Heart left ventricle (tissue), 16 donors: ENCODE measurements at regions not wholly inside any gene's neighbourhood (a gene's known extent, or its start where the extent isn't known, plus 50 kb on each side); places are given as distances from the start of the nearest gene placed in this dataset.

Source experiments
- ATAC-seq, 4 donors: fragments of 200-7000 bp; cut with Tn5 transposase; one replicate each; pipeline ENCODE4 v1.9.1; 2020 to 2022; ENCODE audit warnings: moderate library complexity in 4 of 4, mild to moderate bottlenecking in 3 of 4, moderate number of reproducible peaks in 1 of 4
- DNase-seq, 5 donors: peaks; one replicate each; pipeline ENCODE4 v3.0.0-alpha.2; 2020
- H3K27ac ChIP-seq, 12 donors: fragments of 200-600 bp; sonication (generic) in 4 of 12; one replicate each; pipeline versions ENCODE4 v1.5.0 to v1.8.0; 2016 to 2022; ENCODE audit warnings: mild to moderate bottlenecking in 2 of 12
- H3K27me3 ChIP-seq, 9 donors: fragments of 200-600 bp; sonication (generic) in 2 of 9; one replicate each; pipeline versions ENCODE4 v1.5.1 to v1.8.0; 2016 to 2022; ENCODE audit warnings: mild to moderate bottlenecking in 3 of 9
- H3K36me3 ChIP-seq, 9 donors: fragments of 200-600 bp; sonication (generic) in 2 of 9; one replicate each; pipeline versions ENCODE4 v1.5.0 to v1.8.0; 2018 to 2022; ENCODE audit warnings: mild to moderate bottlenecking in 2 of 9
- H3K4me1 ChIP-seq, 12 donors: fragments of 200-600 bp; sonication (generic) in 4 of 12; one replicate each; pipeline versions ENCODE4 v1.5.0 to v1.8.0; 2016 to 2022; ENCODE audit warnings: mild to moderate bottlenecking in 3 of 12
- H3K4me3 ChIP-seq, 12 donors: fragments of 200-600 bp; sonication (generic) in 4 of 12; one replicate each; pipeline versions ENCODE4 v1.5.0 to v1.8.0; 2017 to 2022; ENCODE audit warnings: mild to moderate bottlenecking in 9 of 12, moderate library complexity in 4 of 12
- H3K9me3 ChIP-seq, 12 donors: fragments of 200-600 bp; sonication (generic) in 4 of 12; one replicate each; pipeline versions ENCODE4 v1.5.0 to v1.8.0; 2016 to 2022; ENCODE audit warnings: mild to moderate bottlenecking in 1 of 12
- POLR2A ChIP-seq, 2 donors: fragments of 450-650 bp; IDR thresholded peaks; one replicate each; pipeline ENCODE4 v1.6.1; 2017; ENCODE audit warnings: antibody characterized with exemption in 2 of 2, mild to moderate bottlenecking in 2 of 2, moderate library complexity in 2 of 2
- WGBS, 4 donors: extraction: QIAGEN DNeasy Blood & Tissue Kit in 2 of 4; methylation state at CpG; one replicate each; pipeline versions ENCODE4 v1.1.5 to v1.1.7; 2013 to 2018; 5-methylcytosine and 5-hydroxymethylcytosine counted together
- intact Hi-C, 10 donors: fragments of 100-400 bp; cut with DNase I; formaldehyde crosslinking; loops; one replicate each; pipeline versions ENCODE4 v1.11.1 to v1.14.2; 2022
- TF ChIP-seq, protein P1 (sequence below), 12 donors: fragments of 200-600 bp; sonication (generic) in 4 of 12; IDR thresholded peaks; one replicate each; pipeline versions ENCODE4 v1.5.0 to v1.8.0; 2018 to 2022; ENCODE audit warnings: antibody characterized with exemption in 12 of 12, mild to moderate bottlenecking in 5 of 12
- donor health status: ischemic (EF 13 %, LVEDD 7.1; RV severe dilation, severe dysfunction).
- donor health status: healthy with polysubstance abuse.
- donor health status: DM: no; HTN: yes; CAD: no.
- donor health status: DM: no; HTN: no; CAD: no.
- donor health status: ischemic (EF 25% LVEDD 6.9; RV normal size, moderate dysfunction).
- donor health status: ischemic (EF 25% LVEDD 5.7; RV mildly dilated, moderate dysfunction).
- donor health status: healthy.
- donor health status: DM: yes; HTN: yes; CAD: no.
- donor health status: ischemic (EF 35%, LVEDD 5.7; RV mildly dilated, moderate dysfunction).
- donor health status: nonischemic (EF 11% LVEDD 7.7; RV severe dilation, severe dysfunction).
- donor health status: DM: yes; HTN: yes; CAD: no.
- donor health status: PGD.
- donor health status: ischemic (EF 29% LVEDD 5.4; RV normal size, mild dysfunction).
- donor health status: nonischemic (EF 23%, LVEDD 6.1; RV moderate dilation, normal function).

- no peaks in the 10 kb centered on the region for H3K27me3 ChIP-seq
- no peak for TF ChIP-seq POLR2A (IDR thresholded peaks at IDR 0.05)
- TF ChIP-seq, protein P1, sequence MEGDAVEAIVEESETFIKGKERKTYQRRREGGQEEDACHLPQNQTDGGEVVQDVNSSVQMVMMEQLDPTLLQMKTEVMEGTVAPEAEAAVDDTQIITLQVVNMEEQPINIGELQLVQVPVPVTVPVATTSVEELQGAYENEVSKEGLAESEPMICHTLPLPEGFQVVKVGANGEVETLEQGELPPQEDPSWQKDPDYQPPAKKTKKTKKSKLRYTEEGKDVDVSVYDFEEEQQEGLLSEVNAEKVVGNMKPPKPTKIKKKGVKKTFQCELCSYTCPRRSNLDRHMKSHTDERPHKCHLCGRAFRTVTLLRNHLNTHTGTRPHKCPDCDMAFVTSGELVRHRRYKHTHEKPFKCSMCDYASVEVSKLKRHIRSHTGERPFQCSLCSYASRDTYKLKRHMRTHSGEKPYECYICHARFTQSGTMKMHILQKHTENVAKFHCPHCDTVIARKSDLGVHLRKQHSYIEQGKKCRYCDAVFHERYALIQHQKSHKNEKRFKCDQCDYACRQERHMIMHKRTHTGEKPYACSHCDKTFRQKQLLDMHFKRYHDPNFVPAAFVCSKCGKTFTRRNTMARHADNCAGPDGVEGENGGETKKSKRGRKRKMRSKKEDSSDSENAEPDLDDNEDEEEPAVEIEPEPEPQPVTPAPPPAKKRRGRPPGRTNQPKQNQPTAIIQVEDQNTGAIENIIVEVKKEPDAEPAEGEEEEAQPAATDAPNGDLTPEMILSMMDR (IDR thresholded peaks at IDR 0.05): no peak
- H3K9me3 ChIP-seq: peaks cover 0 to 3% (median 0%) of the 10 kb centered on the region in 12 donors
- no peak for DNase-seq
- no peak overlapping the region for H3K27ac ChIP-seq
- H3K4me1 ChIP-seq: peaks cover 0 to 4% (median 0%) of the 10 kb centered on the region in 12 donors
- ATAC-seq: no peak
- no peaks in the 10 kb centered on the region for H3K36me3 ChIP-seq
- intact Hi-C loops: no loop called here
- H3K4me3 ChIP-seq: no peak overlapping the region
- WGBS, 4 donors: 53 to 71% (median 65%) methylated on average over 2 of the region's 2 CpGs
Observed at GRCh38 chr3:176739159-176739558, 458.1 kb downstream of the TBL1XR1 start.

- Histone ChIP-seq H3K27ac (no peak overlapping the region), H3K9me3 (no peaks in the 10 kb centered on the region), H3K36me3 (no peaks in the 10 kb centered on the region), H3K4me1 (peaks cover 0 to 4% (median 0%) of the 10 kb centered on the region in 12 donors), H3K27me3 (no peaks in the 10 kb centered on the region), H3K4me3 (no peak overlapping the region)
- TF ChIP-seq, protein P1 (IDR thresholded peaks at IDR 0.05): no peak
- no peak for TF ChIP-seq POLR2A (IDR thresholded peaks at IDR 0.05)
- intact Hi-C loops: no loop called here
- WGBS, 4 donors: 73 to 76% (median 74%) methylated on average over 4 of the region's 4 CpGs
- no peak for DNase-seq
- no peak for ATAC-seq
Observed at GRCh38 chr3:176737480-176738110, 459.7 kb downstream of the TBL1XR1 start.

DNA sequence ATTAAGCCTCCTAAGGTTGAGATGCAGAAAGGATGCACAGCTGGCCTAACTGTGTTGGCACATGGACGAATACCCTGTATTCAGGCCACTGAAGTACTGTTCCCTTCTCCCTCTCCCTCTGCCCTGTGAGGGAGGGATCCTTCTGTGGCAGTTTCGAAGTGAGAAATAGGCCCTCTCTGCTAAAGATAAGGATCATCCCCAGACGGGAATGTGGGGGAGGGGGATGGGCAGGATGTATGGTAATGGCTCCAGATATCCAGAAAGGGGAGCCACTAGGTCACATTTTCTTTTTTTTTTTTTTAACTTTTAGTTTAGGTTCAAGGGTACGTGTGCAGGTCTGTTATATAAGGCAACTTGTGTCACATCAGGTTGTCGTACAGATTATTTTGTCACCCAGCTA, 463.1 kb downstream of the TBL1XR1 start:
- no peaks in the 10 kb centered on the region for H3K27me3 ChIP-seq
- TF ChIP-seq, protein P1 (IDR thresholded peaks at IDR 0.05): no peak
- TF ChIP-seq POLR2A (IDR thresholded peaks at IDR 0.05): no peak
- intact Hi-C loops: no loop called here
- no peak overlapping the region for H3K27ac ChIP-seq
- H3K4me1 ChIP-seq: peaks cover 0 to 4% (median 0%) of the 10 kb centered on the region in 12 donors
- no peak for DNase-seq
- no peaks in the 10 kb centered on the region for H3K36me3 ChIP-seq
- 49 to 60% (median 58%) methylated on average over 5 of the region's 5 CpGs for WGBS, 4 donors
- no peak overlapping the region for H3K4me3 ChIP-seq
- H3K9me3 ChIP-seq: no peaks in the 10 kb centered on the region
- no peak for ATAC-seq

DNA sequence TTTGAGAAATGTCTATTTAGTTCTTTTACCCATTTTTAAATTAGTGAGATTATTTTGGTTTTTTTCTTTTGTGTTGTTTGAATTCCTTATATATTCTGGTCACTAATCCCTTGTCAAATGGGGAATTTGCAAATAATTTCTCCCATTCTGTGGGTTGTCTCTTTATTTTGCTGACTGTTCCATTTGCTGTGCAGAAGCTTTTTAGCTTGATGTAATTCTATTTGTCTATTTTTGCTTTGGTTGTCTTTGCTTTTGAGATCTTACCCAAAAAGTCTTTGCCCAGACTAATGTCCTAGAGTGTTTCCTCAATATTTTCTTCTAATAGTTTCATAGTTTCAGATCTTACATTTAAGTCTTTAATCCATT, 472.9 kb downstream of the TBL1XR1 start:
- Histone ChIP-seq H3K27me3 (no peaks in the 10 kb centered on the region), H3K9me3 (no peaks in the 10 kb centered on the region), H3K27ac (no peak overlapping the region), H3K36me3 (no peaks in the 10 kb centered on the region), H3K4me1 (no peaks in the 10 kb centered on the region), H3K4me3 (no peak overlapping the region)
- intact Hi-C loops: no loop called here
- DNase-seq (no peak), ATAC-seq (no peak)
- no peak for TF ChIP-seq POLR2A (IDR thresholded peaks at IDR 0.05)
- TF ChIP-seq, protein P1 (IDR thresholded peaks at IDR 0.05): no peak
